Testis (tissue), 2 donors: ENCODE measurements at regions not wholly inside any gene's neighbourhood (a gene's known extent, or its start where the extent isn't known, plus 50 kb on each side); places are given as distances from the start of the nearest gene placed in this dataset.
"Not testable (repeated sequence)": the region's sequence is repeated elsewhere in the genome, so short reads cannot be mapped to it uniquely, and the experiment has no call there.

Experiments
- DNase-seq: peaks from one replicate; pipeline ENCODE4 v3.0.0-alpha.2; 2019
- H3K27ac ChIP-seq, 2 donors: fragments of 200-600 bp; sonication (generic); one replicate each; pipeline ENCODE4 v1.5.1; 2019
- H3K27me3 ChIP-seq: fragments of 200-600 bp; sonication (generic); one replicate; pipeline ENCODE4 v1.5.1; 2019
- H3K36me3 ChIP-seq: fragments of 200-600 bp; sonication (generic); one replicate; pipeline ENCODE4 v1.5.1; 2017; ENCODE audit warnings: low read depth; ENCODE audit errors: missing control alignments
- H3K4me1 ChIP-seq: fragments of 200-600 bp; sonication (generic); one replicate; pipeline ENCODE4 v1.5.1; 2019
- H3K4me3 ChIP-seq, 2 donors: fragments of 200-600 bp; sonication (generic); one replicate each; pipeline ENCODE4 v1.5.1; 2017 to 2019
- H3K9me3 ChIP-seq: fragments of 200-600 bp; sonication (generic); one replicate; pipeline ENCODE4 v1.5.1; 2017
- CTCF ChIP-seq, 3 experiments: fragments of 450-650 bp in 2 of 3; fragments of 200-600 bp in 1 of 3; sonication (generic) in 1 of 3; IDR thresholded peaks; one replicate each; pipeline ENCODE4 v1.5.1; 2016 to 2019; ENCODE audit warnings: antibody characterized with exemption in 3 of 3, mild to moderate bottlenecking in 2 of 3, moderate library complexity in 1 of 3
- POLR2A ChIP-seq: fragments of 450-650 bp; IDR thresholded peaks from one replicate; pipeline ENCODE4 v1.6.1; 2017; ENCODE audit warnings: antibody characterized with exemption, mild to moderate bottlenecking, moderate library complexity
- WGBS, 2 donors: methylation state at CpG; one replicate each; pipeline ENCODE4 v1.1.5; 2018; 5-methylcytosine and 5-hydroxymethylcytosine counted together
- intact Hi-C: fragments of 100-400 bp; cut with DNase I; formaldehyde crosslinking; loops from one replicate; pipeline ENCODE4 v1.15.1; 2023; ENCODE audit warnings: low total_unique reads

DNA sequence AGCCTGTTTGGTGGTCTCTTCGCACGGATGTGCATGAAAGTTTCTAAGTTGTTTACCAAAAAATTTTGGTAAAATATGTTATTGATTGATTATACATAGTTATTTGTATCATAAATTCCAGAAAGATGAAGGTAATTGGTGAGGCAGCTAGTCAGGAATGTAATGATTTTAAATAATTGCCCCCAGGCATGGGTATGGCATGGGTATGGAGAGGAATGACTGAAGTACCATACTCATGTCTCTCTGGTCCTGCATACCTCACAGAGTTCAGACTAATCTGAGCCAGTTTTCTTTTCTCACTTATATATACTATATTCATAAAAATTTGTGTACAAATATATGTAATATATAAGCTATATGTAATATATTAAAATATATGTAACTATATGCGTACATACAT lies 329.0 kb upstream of the TECRL start:
- 86 to 93% methylated on average over 3 of the region's 3 CpGs for WGBS, 2 donors
- TF ChIP-seq POLR2A (no peak), CTCF (IDR thresholded peaks at IDR 0.05) (no peak)
- no peaks in the 10 kb centered on the region for H3K27me3 ChIP-seq
- H3K36me3 ChIP-seq = no peaks in the 10 kb centered on the region
- no peak overlapping the region for H3K27ac ChIP-seq
- H3K4me1 ChIP-seq = no peaks in the 10 kb centered on the region
- intact Hi-C loops = no loop called here
- no peak overlapping the region for H3K4me3 ChIP-seq
- DNase-seq = no peak
- no peaks in the 10 kb centered on the region for H3K9me3 ChIP-seq

DNA sequence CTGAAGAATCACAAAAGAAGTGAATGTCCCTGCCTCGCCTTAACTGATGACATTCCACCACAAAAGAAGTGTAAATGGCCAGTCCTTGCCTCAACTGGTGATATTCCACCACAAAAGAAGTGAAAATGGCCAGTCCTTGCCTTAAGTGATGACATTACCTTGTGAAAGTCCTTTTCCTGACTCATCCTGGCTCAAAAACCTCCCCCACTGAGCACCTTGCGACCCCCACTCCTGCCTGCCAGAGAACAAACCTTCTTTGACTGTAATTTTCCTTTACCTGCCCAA lies 328.5 kb upstream of the TECRL start:
- H3K27me3 ChIP-seq, DNase-seq, H3K4me1 ChIP-seq, H3K27ac ChIP-seq, intact Hi-C loops, H3K4me3 ChIP-seq, H3K9me3 ChIP-seq, H3K36me3 ChIP-seq: not testable (repeated sequence)
- WGBS, 2 donors = 64 to 65% methylated on average over 2 of the region's 2 CpGs

DNA sequence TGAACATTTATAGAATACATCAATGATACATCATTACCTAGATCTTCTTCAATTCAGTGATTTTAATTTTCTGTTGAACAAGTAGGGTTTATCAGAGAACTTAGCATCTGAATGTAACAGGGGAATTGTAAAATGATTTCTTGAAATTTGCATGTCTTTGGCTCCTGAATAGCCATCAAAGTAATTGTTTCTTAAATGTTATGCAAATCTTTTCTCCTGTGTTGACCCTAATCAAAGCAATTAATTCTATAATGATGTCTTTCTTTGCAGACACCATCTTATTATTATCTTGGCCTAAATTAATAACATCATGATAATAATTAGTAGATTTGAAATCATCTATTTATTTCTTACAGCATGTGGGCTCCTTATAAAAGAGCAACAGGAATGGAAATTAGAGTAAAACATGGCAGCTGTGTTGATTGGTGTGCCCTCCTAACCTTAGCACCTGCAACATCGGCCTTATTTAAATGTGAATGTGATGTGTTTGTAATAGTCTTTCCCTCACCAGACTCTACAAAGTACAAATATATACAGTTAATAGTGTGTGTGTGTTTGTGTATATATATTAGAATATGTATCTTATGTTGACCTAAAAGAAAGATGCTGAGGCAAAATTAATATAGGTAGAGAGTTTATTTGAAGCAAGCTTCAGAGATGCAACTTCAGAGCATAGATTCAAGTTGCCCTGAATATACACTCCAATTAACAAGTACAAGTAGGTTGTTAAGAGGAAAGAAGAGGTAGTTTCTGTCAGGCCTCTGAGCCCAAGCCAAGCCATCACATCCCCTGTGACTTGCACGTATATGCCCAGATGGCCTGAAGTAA lies 328.0 kb upstream of the TECRL start:
- Histone ChIP-seq H3K4me3 (no peak overlapping the region), H3K9me3 (no peaks in the 10 kb centered on the region), H3K4me1 (no peaks in the 10 kb centered on the region), H3K27me3 (no peaks in the 10 kb centered on the region), H3K36me3 (no peaks in the 10 kb centered on the region), H3K27ac (no peak overlapping the region)
- DNase-seq = no peak
- WGBS, 2 donors = 58 to 65% methylated on average over 2 of the region's 2 CpGs
- intact Hi-C loops = no loop called here
- no peak for TF ChIP-seq POLR2A
- TF ChIP-seq CTCF (IDR thresholded peaks at IDR 0.05) = no peak

DNA sequence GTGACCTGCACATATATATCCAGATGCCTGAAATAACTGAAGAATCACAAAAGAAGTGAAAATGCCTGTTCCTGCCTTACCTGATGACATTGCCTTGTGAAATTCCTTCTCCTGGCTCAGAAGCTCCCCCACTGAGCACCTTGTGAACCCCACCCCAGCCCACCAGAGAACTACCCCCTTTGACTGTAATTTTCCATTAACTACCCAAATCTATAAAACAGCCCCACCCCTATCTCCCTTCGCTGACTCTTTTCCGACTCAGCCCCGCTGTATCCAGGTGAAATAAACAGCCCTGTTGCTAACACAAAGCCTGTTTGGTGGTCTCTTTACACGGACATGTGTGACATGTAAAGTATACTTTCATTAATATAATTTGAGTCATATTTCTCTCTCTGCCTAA lies 320.3 kb upstream of the TECRL start:
- H3K4me1 ChIP-seq = no peaks in the 10 kb centered on the region
- intact Hi-C loops = no loop called here
- H3K36me3 ChIP-seq = no peaks in the 10 kb centered on the region
- 41 to 62% methylated on average over 4 of the region's 4 CpGs for WGBS, 2 donors
- H3K4me3 ChIP-seq = no peak overlapping the region
- no peak overlapping the region for H3K27ac ChIP-seq
- no peak for DNase-seq
- no peak for TF ChIP-seq CTCF (IDR thresholded peaks at IDR 0.05)
- no peak for TF ChIP-seq POLR2A
- H3K27me3 ChIP-seq = no peaks in the 10 kb centered on the region
- H3K9me3 ChIP-seq = no peaks in the 10 kb centered on the region

GRCh38 chr4:64727960-64728359 lies 318.7 kb upstream of the TECRL start:
- intact Hi-C loops = no loop called here
- 61 to 63% methylated on average over 2 of the region's 2 CpGs for WGBS, 2 donors

DNA sequence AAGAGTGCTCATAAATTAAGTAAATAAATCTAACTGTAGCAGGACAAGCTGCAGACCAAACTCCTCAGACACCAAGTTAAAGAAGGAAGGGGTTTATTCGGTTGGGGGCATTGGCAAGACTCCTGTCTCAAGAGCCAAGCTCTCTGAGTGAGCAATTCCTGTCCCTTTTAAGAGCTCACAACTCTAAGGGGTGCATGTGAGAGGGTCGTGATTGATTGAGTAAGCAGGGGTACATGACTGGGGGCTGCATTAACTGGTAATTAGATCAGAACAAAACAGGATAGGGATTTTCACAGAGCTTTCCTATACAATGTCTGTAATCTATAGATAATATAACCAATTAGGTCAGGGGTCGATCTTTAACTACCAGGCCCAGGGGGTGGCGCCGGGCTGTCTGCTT lies 318.1 kb upstream of the TECRL start:
- 62 to 74% methylated on average over 5 of the region's 5 CpGs for WGBS, 2 donors

More at GRCh38 chr4:64727960-64728359, 318.7 kb upstream of the TECRL start:
- Histone ChIP-seq H3K27me3 (no peaks in the 10 kb centered on the region), H3K9me3 (no peaks in the 10 kb centered on the region), H3K27ac (no peak overlapping the region), H3K4me3 (no peak overlapping the region), H3K36me3 (no peaks in the 10 kb centered on the region), H3K4me1 (no peaks in the 10 kb centered on the region)
- DNase-seq = no peak
- no peak for TF ChIP-seq CTCF (IDR thresholded peaks at IDR 0.05)
- no peak for TF ChIP-seq POLR2A

More for the DNA sequence above, 318.1 kb upstream of the TECRL start:
- H3K27ac ChIP-seq, H3K4me1 ChIP-seq, intact Hi-C loops, H3K4me3 ChIP-seq, DNase-seq, H3K9me3 ChIP-seq, H3K27me3 ChIP-seq, H3K36me3 ChIP-seq: not testable (repeated sequence)
